Caco-2 (cell line): ENCODE measurements at regions not wholly inside any gene's neighbourhood (a gene's known extent, or its start where the extent isn't known, plus 50 kb on each side); places are given as distances from the start of the nearest gene placed in this dataset.

Experiments
- BruUV-seq: library from RNA; stranded (reverse); fragments of 400-500 nt; replicated peaks from 2 replicates; lab custom pipeline; 2021; lab: Mats Ljungman, UMichigan
- CTCF ChIA-PET: fragments of 300-600 bp; sonication (Branson Sonifier 250); formaldehyde crosslinking; loops from one replicate; lab custom pipeline; 2022; ENCODE audit warnings: antibody characterized with exemption; lab: Charles Lee
- POLR2A ChIA-PET: fragments of 300-600 bp; sonication (Branson Sonifier 250); formaldehyde crosslinking; loops from one replicate; lab custom pipeline; 2022; ENCODE audit warnings: antibody characterized with exemption; lab: Charles Lee
- DNase-seq, 2 experiments: peaks; one replicate each; pipeline versions ENCODE4 v3.0.0 to v3.0.0-alpha.2; 2020 to 2022
- H3K27me3 ChIP-seq: replicated peaks from 2 replicates; pipeline ENCODE4 v1.6.0; 2011; ENCODE audit warnings: low read length; ENCODE audit not compliant: control insufficient read depth, insufficient read depth
- H3K36me3 ChIP-seq: 2 replicates; pipeline ENCODE4 v1.5.1; 2011; ENCODE audit warnings: low read length; ENCODE audit not compliant: control insufficient read depth, insufficient read depth
- H3K4me1 ChIP-seq: fragments of 250-450 bp; sonication (Bioruptor Pico); 2 replicates; pipeline ENCODE4 v1.5.1; 2020; ENCODE audit warnings: mild to moderate bottlenecking
- H3K4me3 ChIP-seq: 2 replicates; pipeline ENCODE4 v1.5.1; 2011; ENCODE audit warnings: low read depth, mild to moderate bottlenecking, control low read depth, low read length
- H3K9me3 ChIP-seq: fragments of 250-450 bp; sonication (Bioruptor Pico); 2 replicates; pipeline ENCODE4 v1.5.1; 2020; ENCODE audit warnings: mild to moderate bottlenecking, moderate library complexity
- H3K27ac Mint-ChIP-seq: one replicate; pipeline ENCODE4 v1.8.0; 2022; ENCODE audit warnings: mixed read lengths; ENCODE audit not compliant: unreplicated experiment
- H3K27me3 Mint-ChIP-seq: one replicate; pipeline ENCODE4 v1.8.0; 2022; ENCODE audit warnings: mixed read lengths; ENCODE audit not compliant: insufficient read depth, unreplicated experiment
- H3K36me3 Mint-ChIP-seq: one replicate; pipeline ENCODE4 v1.8.0; 2022; ENCODE audit warnings: mild to moderate bottlenecking, mixed read lengths; ENCODE audit not compliant: insufficient read depth, unreplicated experiment
- H3K4me1 Mint-ChIP-seq: one replicate; pipeline ENCODE4 v1.8.0; 2022; ENCODE audit warnings: low read depth, mixed read lengths; ENCODE audit not compliant: unreplicated experiment
- H3K4me3 Mint-ChIP-seq: one replicate; pipeline ENCODE4 v1.8.0; 2022; ENCODE audit warnings: mild to moderate bottlenecking, moderate library complexity, mixed read lengths; ENCODE audit not compliant: unreplicated experiment
- H3K9me3 Mint-ChIP-seq: one replicate; pipeline ENCODE4 v1.8.0; 2022; ENCODE audit warnings: mixed read lengths; ENCODE audit not compliant: unreplicated experiment
- CTCF ChIP-seq, 2 experiments: fragments of 200-600 bp in 1 of 2; IDR thresholded peaks; 1 replicate in 1 of 2; 2 replicates in 1 of 2; pipeline versions ENCODE4 v1.5.1 to v1.8.0; 2011 to 2022; ENCODE audit warnings: antibody characterized with exemption in 1 of 2, control low read depth in 1 of 2, inconsistent platforms in 1 of 2, low read depth in 1 of 2, low read length in 1 of 2, mild to moderate bottlenecking in 1 of 2, moderate library complexity in 1 of 2; ENCODE audit not compliant: insufficient read depth in 1 of 2, severe bottlenecking in 1 of 2, unreplicated experiment in 1 of 2
- intact Hi-C: fragments of 100-400 bp; cut with micrococcal nuclease; formaldehyde crosslinking; loops from one replicate; pipeline ENCODE4 v1.10.0; 2022; ENCODE audit not compliant: unreplicated experiment

- no peaks in the 10 kb centered on the region for H3K36me3 ChIP-seq
- ChIA-PET CTCF (no interaction called here), POLR2A (no interaction called here)
- Mint-ChIP-seq H3K27ac (no peak overlapping the region), H3K4me1 (peaks cover 5% of the 10 kb centered on the region), H3K9me3 (no peaks in the 10 kb centered on the region), H3K36me3 (no peaks in the 10 kb centered on the region), H3K27me3 (peaks cover 9% of the 10 kb centered on the region), H3K4me3 (no peak overlapping the region)
- H3K27me3 ChIP-seq, result no peaks in the 10 kb centered on the region
- no peaks in the 10 kb centered on the region for H3K9me3 ChIP-seq
- intact Hi-C loops, result no loop called here
- no peaks in the 10 kb centered on the region for H3K4me1 ChIP-seq
- BruUV-seq, result no TSS peak
- TF ChIP-seq CTCF (IDR thresholded peaks at IDR 0.05; ENCODE audit: insufficient read depth in 1 of 2, low read depth in 1 of 2, low read length in 1 of 2, severe bottlenecking in 1 of 2, unreplicated experiment in 1 of 2), result no peak
- H3K4me3 ChIP-seq, result no peak overlapping the region
- no peak for DNase-seq
Measured at GRCh38 chr6:99841297-99841696, 152.7 kb downstream of the MCHR2 start.

GRCh38 chr6:99846006-99846405, 148.0 kb downstream of the MCHR2 start:
- TF ChIP-seq CTCF (IDR thresholded peaks at IDR 0.05; ENCODE audit: insufficient read depth in 1 of 2, low read depth in 1 of 2, low read length in 1 of 2, severe bottlenecking in 1 of 2, unreplicated experiment in 1 of 2), result no peak
- Histone ChIP-seq H3K27me3 (no peaks in the 10 kb centered on the region), H3K4me1 (no peaks in the 10 kb centered on the region), H3K9me3 (no peaks in the 10 kb centered on the region), H3K36me3 (no peaks in the 10 kb centered on the region), H3K4me3 (no peak overlapping the region)
- Mint-ChIP-seq H3K36me3 (no peaks in the 10 kb centered on the region), H3K9me3 (no peaks in the 10 kb centered on the region), H3K4me1 (peaks cover 5% of the 10 kb centered on the region), H3K27ac (no peak overlapping the region), H3K4me3 (no peak overlapping the region), H3K27me3 (peaks cover 16% of the 10 kb centered on the region)
- no peak for DNase-seq
- no TSS peak for BruUV-seq
- ChIA-PET CTCF (no interaction called here), POLR2A (no interaction called here)
- intact Hi-C loops, result no loop called here

- H3K4me1 ChIP-seq, result no peaks in the 10 kb centered on the region
- H3K4me3 ChIP-seq, result no peak overlapping the region
- Mint-ChIP-seq H3K4me3 (no peak overlapping the region), H3K9me3 (peaks cover 9% of the 10 kb centered on the region), H3K27ac (no peak overlapping the region), H3K36me3 (no peaks in the 10 kb centered on the region), H3K27me3 (peaks cover 24% of the 10 kb centered on the region), H3K4me1 (no peaks in the 10 kb centered on the region)
- TF ChIP-seq CTCF (IDR thresholded peaks at IDR 0.05; ENCODE audit: insufficient read depth in 1 of 2, low read depth in 1 of 2, low read length in 1 of 2, severe bottlenecking in 1 of 2, unreplicated experiment in 1 of 2), result no peak
- no peaks in the 10 kb centered on the region for H3K36me3 ChIP-seq
- BruUV-seq, result no TSS peak
- H3K9me3 ChIP-seq, result no peaks in the 10 kb centered on the region
- no peaks in the 10 kb centered on the region for H3K27me3 ChIP-seq
- ChIA-PET POLR2A (no interaction called here), CTCF (no interaction called here)
- DNase-seq, result no peak
- intact Hi-C loops, result no loop called here
Measured at GRCh38 chr6:99850841-99851240, 143.2 kb downstream of the MCHR2 start.
